DND-41 (cell line): ENCODE measurements at regions not wholly inside any gene's neighbourhood (a gene's known extent, or its start where the extent isn't known, plus 50 kb on each side); places are given as distances from the start of the nearest gene placed in this dataset.

Experiments
- CTCF ChIP-seq: IDR thresholded peaks from 2 replicates; pipeline ENCODE4 v1.5.1; 2012; ENCODE audit warnings: borderline replicate concordance, low read length, moderate library complexity, mild to moderate bottlenecking; ENCODE audit not compliant: poor library complexity, severe bottlenecking; ENCODE audit errors: extremely low read depth
- EZH2 ChIP-seq: IDR thresholded peaks from 3 replicates; pipeline ENCODE4 v1.6.1; 2012; ENCODE audit warnings: borderline replicate concordance, low read depth, mild to moderate bottlenecking, moderate library complexity, low read length, inconsistent platforms; ENCODE audit not compliant: severe bottlenecking

DNA sequence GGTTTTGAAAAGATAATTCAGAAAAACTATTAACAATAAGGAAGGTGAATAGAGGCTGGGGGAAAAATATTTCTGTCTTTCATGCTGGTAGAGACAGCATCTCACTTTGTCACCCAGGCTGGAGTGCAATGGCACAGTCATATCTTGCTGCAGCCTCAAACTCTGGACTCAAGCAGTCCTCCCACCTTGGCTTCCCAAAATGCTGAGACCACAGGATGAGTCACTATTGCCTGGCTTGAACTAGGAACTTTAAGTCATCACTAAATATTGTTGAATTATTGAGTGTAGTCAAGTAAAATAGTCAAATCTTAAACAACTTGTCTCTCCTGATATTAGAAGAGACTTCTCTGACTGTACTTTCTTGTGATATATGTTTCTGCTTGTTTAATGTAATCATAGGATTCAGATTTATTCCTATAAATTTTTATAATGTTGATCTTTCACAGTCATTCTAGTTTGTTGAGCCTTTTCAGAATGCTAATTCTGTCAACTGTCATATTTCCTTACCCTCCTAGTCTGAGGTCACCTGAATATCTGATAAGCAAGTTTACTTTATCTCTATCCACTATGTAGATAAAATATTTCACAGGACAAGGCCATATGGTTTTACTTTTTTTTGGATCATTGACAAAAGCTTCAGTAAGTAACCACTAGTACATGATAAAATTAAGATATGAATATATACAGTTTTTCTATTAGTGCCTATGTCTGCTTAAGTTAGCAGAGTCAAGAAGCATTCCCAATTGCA lies 1696.5 kb downstream of the MAT2B start:
- TF ChIP-seq CTCF (no peak), EZH2 (no peak)
